ENCODE measurements at regions not wholly inside any gene's neighbourhood (a gene's known extent, or its start where the extent isn't known, plus 50 kb on each side); places are given as distances from the start of the nearest gene placed in this dataset.

DNA sequence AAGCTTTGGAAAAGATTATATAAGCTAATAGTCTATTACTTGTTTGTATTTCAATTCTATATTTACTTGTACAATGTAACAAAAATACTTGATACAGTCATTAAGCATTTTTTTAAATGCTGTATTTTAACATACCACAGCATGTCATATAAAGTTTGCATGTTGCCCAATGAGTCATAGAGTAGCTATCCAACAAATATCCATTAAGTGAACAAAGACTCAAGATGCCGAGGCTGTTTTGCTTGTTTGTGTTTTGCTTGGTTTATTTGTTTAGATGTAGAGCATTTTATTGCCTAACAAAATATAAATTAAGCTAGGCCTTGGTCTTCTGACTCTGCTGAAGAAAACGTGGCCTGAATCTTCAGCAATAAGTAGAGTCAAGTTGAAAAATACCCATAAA is 1584.3 kb upstream of the NUDT12 start:
- no peak overlapping the region for H3K27ac ChIP-seq (ENCODE audit: low read depth in 1 of 2, low read length in 1 of 2)
- no peak overlapping the region for H3K9ac ChIP-seq (ENCODE audit: insufficient read depth in 1 of 2, low read length in 2 of 2)
- no peaks in the 10 kb centered on the region for H3K36me3 ChIP-seq (ENCODE audit: control insufficient read depth in 4 of 4, insufficient read depth in 4 of 4, low read length in 4 of 4)
- 53 to 76% methylated on average over 2 of the region's 2 CpGs for WGBS, 2 donors
- DNase-seq: peak in 1 of 3 donors; percentile 6
- H3K4me3 ChIP-seq: no peak overlapping the region
- H3K9me3 ChIP-seq (ENCODE audit: control insufficient read depth in 4 of 4, insufficient read depth in 3 of 4, low read length in 3 of 4): no peaks in the 10 kb centered on the region
- H3K27me3 ChIP-seq (ENCODE audit: control insufficient read depth in 3 of 3, insufficient read depth in 3 of 3, low read length in 2 of 3): no peaks in the 10 kb centered on the region
- no peaks in the 10 kb centered on the region for H3K4me1 ChIP-seq (ENCODE audit: control insufficient read depth in 5 of 5, insufficient read depth in 5 of 5, low read length in 5 of 5)
- TF ChIP-seq, protein P1, sequence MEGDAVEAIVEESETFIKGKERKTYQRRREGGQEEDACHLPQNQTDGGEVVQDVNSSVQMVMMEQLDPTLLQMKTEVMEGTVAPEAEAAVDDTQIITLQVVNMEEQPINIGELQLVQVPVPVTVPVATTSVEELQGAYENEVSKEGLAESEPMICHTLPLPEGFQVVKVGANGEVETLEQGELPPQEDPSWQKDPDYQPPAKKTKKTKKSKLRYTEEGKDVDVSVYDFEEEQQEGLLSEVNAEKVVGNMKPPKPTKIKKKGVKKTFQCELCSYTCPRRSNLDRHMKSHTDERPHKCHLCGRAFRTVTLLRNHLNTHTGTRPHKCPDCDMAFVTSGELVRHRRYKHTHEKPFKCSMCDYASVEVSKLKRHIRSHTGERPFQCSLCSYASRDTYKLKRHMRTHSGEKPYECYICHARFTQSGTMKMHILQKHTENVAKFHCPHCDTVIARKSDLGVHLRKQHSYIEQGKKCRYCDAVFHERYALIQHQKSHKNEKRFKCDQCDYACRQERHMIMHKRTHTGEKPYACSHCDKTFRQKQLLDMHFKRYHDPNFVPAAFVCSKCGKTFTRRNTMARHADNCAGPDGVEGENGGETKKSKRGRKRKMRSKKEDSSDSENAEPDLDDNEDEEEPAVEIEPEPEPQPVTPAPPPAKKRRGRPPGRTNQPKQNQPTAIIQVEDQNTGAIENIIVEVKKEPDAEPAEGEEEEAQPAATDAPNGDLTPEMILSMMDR (IDR thresholded peaks at IDR 0.05; ENCODE audit: control extremely low read depth, extremely low read depth): no peak
- no peak for ATAC-seq (ENCODE audit: insufficient read depth, low FRiP score)

DNA sequence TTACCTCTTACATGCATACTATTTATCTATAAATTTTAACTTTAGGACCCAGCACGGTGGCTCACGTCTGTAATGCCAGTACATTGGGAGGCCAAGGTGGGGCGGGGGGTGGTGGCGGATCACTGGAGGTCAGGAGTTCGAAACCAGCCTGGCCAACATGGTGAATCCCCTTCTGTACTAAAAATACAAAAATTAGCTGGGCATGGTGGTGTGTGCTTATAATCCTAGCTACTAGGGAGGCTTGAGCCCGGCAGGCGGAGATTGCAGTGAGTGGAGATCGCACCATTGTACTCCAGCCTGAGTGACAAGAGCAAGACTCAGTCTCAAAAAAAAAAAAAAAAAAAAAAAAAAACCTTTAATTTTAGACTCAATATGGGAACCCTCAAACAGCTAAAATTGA is 1582.6 kb upstream of the NUDT12 start:
- Histone ChIP-seq H3K9me3 (ENCODE audit: control insufficient read depth in 4 of 4, insufficient read depth in 3 of 4, low read length in 3 of 4) (no peaks in the 10 kb centered on the region), H3K27me3 (ENCODE audit: control insufficient read depth in 3 of 3, insufficient read depth in 3 of 3, low read length in 2 of 3) (no peaks in the 10 kb centered on the region), H3K36me3 (ENCODE audit: control insufficient read depth in 4 of 4, insufficient read depth in 4 of 4, low read length in 4 of 4) (no peaks in the 10 kb centered on the region), H3K4me1 (ENCODE audit: control insufficient read depth in 5 of 5, insufficient read depth in 5 of 5, low read length in 5 of 5) (no peaks in the 10 kb centered on the region), H3K9ac (ENCODE audit: insufficient read depth in 1 of 2, low read length in 2 of 2) (no peak overlapping the region), H3K4me3 (no peak overlapping the region), H3K27ac (ENCODE audit: low read depth in 1 of 2, low read length in 1 of 2) (no peak overlapping the region)
- WGBS, 2 donors: 96 to 98% methylated on average over 8 of the region's 8 CpGs
- no peak for ATAC-seq (ENCODE audit: insufficient read depth, low FRiP score)
- DNase-seq: no peak
- TF ChIP-seq, protein P1 (IDR thresholded peaks at IDR 0.05; ENCODE audit: control extremely low read depth, extremely low read depth): no peak

DNA sequence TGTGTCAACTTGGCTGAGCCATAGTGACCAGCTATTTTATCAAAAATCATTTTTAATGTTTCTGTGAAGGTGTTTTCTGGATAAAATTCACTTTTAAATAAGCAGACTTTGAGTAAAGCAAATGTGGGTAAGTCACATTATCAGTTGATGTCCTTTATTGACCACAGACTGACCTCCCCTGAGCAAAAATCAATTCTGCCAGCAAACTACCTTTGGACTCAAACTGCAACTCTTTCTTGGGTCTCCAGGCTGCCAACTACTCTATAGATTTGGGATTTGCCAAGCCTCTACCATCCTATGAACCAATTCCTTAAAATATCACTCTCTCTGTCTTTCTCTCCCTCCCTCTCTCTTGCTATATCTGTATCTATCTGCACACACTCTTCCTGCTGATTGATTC is 1571.7 kb upstream of the NUDT12 start:
- H3K9ac ChIP-seq (ENCODE audit: insufficient read depth in 1 of 2, low read length in 2 of 2): no peak overlapping the region
- H3K36me3 ChIP-seq (ENCODE audit: control insufficient read depth in 4 of 4, insufficient read depth in 4 of 4, low read length in 4 of 4): no peaks in the 10 kb centered on the region
- H3K4me1 ChIP-seq (ENCODE audit: control insufficient read depth in 5 of 5, insufficient read depth in 5 of 5, low read length in 5 of 5): no peaks in the 10 kb centered on the region
- ATAC-seq (ENCODE audit: insufficient read depth, low FRiP score) (no peak), DNase-seq (no peak)
- peaks cover 0 to 3% (median 0%) of the 10 kb centered on the region in 4 donors for H3K9me3 ChIP-seq (ENCODE audit: control insufficient read depth in 4 of 4, insufficient read depth in 3 of 4, low read length in 3 of 4)
- no peak overlapping the region for H3K27ac ChIP-seq (ENCODE audit: low read depth in 1 of 2, low read length in 1 of 2)
- H3K27me3 ChIP-seq (ENCODE audit: control insufficient read depth in 3 of 3, insufficient read depth in 3 of 3, low read length in 2 of 3): no peaks in the 10 kb centered on the region
- H3K4me3 ChIP-seq: no peak overlapping the region
- TF ChIP-seq, protein P1 (IDR thresholded peaks at IDR 0.05; ENCODE audit: control extremely low read depth, extremely low read depth): no peak

DNA sequence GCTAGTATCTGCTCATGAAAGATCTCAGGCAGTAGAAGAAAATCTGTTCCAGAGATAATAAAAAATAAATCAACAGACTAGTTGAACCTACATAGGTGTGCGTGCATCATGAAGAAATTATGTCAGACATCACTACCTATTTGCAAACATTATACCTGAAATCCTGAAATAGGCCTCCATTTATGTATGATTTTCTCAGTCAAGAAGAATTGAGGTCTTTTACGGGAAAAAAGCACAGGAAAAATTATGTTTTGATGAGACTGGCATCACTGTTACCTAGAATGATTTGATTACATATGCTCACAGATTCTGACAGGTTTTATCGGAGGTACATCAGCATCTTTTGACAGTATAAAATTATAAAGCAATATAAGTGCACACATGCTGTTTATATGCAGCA is 1570.5 kb upstream of the NUDT12 start:
- Histone ChIP-seq H3K4me1 (ENCODE audit: control insufficient read depth in 5 of 5, insufficient read depth in 5 of 5, low read length in 5 of 5) (no peaks in the 10 kb centered on the region), H3K9ac (ENCODE audit: insufficient read depth in 1 of 2, low read length in 2 of 2) (no peak overlapping the region), H3K27me3 (ENCODE audit: control insufficient read depth in 3 of 3, insufficient read depth in 3 of 3, low read length in 2 of 3) (no peaks in the 10 kb centered on the region), H3K9me3 (ENCODE audit: control insufficient read depth in 4 of 4, insufficient read depth in 3 of 4, low read length in 3 of 4) (peaks cover 0 to 3% (median 0%) of the 10 kb centered on the region in 4 donors), H3K27ac (ENCODE audit: low read depth in 1 of 2, low read length in 1 of 2) (no peak overlapping the region), H3K36me3 (ENCODE audit: control insufficient read depth in 4 of 4, insufficient read depth in 4 of 4, low read length in 4 of 4) (no peaks in the 10 kb centered on the region), H3K4me3 (no peak overlapping the region)
- 90 to 92% methylated on average over 3 of the region's 3 CpGs for WGBS, 2 donors
- TF ChIP-seq, protein P1 (IDR thresholded peaks at IDR 0.05; ENCODE audit: control extremely low read depth, extremely low read depth): no peak
- DNase-seq (no peak), ATAC-seq (ENCODE audit: insufficient read depth, low FRiP score) (no peak)
